Heart left ventricle (tissue), 13 donors: ENCODE measurements at regions not wholly inside any gene's neighbourhood (a gene's known extent, or its start where the extent isn't known, plus 50 kb on each side); places are given as distances from the start of the nearest gene placed in this dataset.

Experiments used
- CTCF ChIP-seq, 12 donors: fragments of 200-600 bp; sonication (generic) in 4 of 12; IDR thresholded peaks; one replicate each; pipeline versions ENCODE4 v1.5.0 to v1.8.0; 2018 to 2022; ENCODE audit warnings: antibody characterized with exemption in 12 of 12, mild to moderate bottlenecking in 5 of 12
- POLR2A ChIP-seq, 2 donors: fragments of 450-650 bp; IDR thresholded peaks; one replicate each; pipeline ENCODE4 v1.6.1; 2017; ENCODE audit warnings: antibody characterized with exemption in 2 of 2, mild to moderate bottlenecking in 2 of 2, moderate library complexity in 2 of 2
- donor health status: ischemic (EF 13 %, LVEDD 7.1; RV severe dilation, severe dysfunction).
- donor health status: DM: no; HTN: yes; CAD: no.
- donor health status: DM: no; HTN: no; CAD: no.
- donor health status: ischemic (EF 25% LVEDD 6.9; RV normal size, moderate dysfunction).
- donor health status: ischemic (EF 25% LVEDD 5.7; RV mildly dilated, moderate dysfunction).
- donor health status: ischemic (EF 35%, LVEDD 5.7; RV mildly dilated, moderate dysfunction).
- donor health status: nonischemic (EF 11% LVEDD 7.7; RV severe dilation, severe dysfunction).
- donor health status: DM: yes; HTN: yes; CAD: no.
- donor health status: PGD.
- donor health status: ischemic (EF 29% LVEDD 5.4; RV normal size, mild dysfunction).
- donor health status: nonischemic (EF 23%, LVEDD 6.1; RV moderate dilation, normal function).

DNA sequence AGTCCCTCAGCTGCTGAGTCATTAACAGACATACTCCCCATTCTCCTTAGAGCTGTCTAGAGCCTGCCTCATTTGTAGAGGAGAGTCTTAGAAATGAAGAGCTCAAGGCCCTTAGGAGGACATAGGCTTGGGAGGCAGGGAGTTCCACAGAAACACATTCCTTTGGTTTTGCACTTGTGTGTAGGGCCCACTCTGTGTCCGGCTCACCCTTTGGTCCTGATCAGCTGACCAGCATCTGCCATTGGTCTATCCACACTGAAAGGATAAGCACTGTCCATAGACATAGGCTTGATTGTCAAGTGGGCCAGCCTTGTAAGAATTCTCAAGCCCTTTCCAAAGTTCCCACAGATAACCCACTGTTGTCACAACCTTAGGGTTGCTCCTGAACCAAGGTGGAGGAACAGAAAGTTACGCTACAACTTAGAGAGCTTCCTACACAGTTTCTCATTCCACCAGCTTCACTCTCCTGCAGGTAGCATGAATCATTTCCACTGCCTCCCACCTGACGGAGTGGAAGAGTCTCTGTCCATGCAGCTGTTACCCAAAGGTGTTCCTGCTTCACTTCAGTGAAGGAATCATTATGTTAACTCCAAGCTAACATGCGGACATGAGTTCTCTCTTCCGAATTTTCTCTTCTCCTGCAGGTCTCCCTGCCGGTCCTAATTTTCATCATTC, 96.1 kb downstream of the TNFSF18 start:
- TF ChIP-seq CTCF (IDR thresholded peaks at IDR 0.05) (no peak), POLR2A (IDR thresholded peaks at IDR 0.05) (no peak)
